Stimulated activated naive CD8-positive, alpha-beta T cell treated with anti-CD3 and anti-CD28 coated beads, Interleukin-15, amount 100 ng/mL, for 72 hours (primary cell): ENCODE measurements at regions not wholly inside any gene's neighbourhood (a gene's known extent, or its start where the extent isn't known, plus 50 kb on each side); places are given as distances from the start of the nearest gene placed in this dataset.
"Not testable (repeated sequence)": the region's sequence is repeated elsewhere in the genome, so short reads cannot be mapped to it uniquely, and the experiment has no call there.

Source experiments
- ATAC-seq: fragments of 150-1000 bp; cut with Tn5 transposase; 2 replicates; pipeline ENCODE4 v1.10.0; 2021; ENCODE audit warnings: mild to moderate bottlenecking, moderate library complexity
- DNase-seq, 2 donors: peaks; one replicate each; pipeline ENCODE4 v3.0.0; 2021 to 2022
- H3K27ac Mint-ChIP-seq, 2 donors: one replicate each; pipeline ENCODE4 v1.8.0; 2022; ENCODE audit warnings: mild to moderate bottlenecking in 2 of 2, mixed read lengths in 2 of 2, moderate library complexity in 2 of 2
- H3K27me3 Mint-ChIP-seq: one replicate; pipeline ENCODE4 v1.8.0; 2022; ENCODE audit warnings: mixed read lengths
- H3K4me1 Mint-ChIP-seq: one replicate; pipeline ENCODE4 v1.8.0; 2022; ENCODE audit warnings: mild to moderate bottlenecking, mixed read lengths
- H3K4me3 Mint-ChIP-seq, 2 donors: one replicate each; pipeline ENCODE4 v1.8.0; 2022; ENCODE audit warnings: mild to moderate bottlenecking in 2 of 2, mixed read lengths in 2 of 2, moderate library complexity in 1 of 2
- H3K9me3 Mint-ChIP-seq, 2 donors: one replicate each; pipeline ENCODE4 v1.8.0; 2022; ENCODE audit warnings: mixed read lengths in 2 of 2

DNA sequence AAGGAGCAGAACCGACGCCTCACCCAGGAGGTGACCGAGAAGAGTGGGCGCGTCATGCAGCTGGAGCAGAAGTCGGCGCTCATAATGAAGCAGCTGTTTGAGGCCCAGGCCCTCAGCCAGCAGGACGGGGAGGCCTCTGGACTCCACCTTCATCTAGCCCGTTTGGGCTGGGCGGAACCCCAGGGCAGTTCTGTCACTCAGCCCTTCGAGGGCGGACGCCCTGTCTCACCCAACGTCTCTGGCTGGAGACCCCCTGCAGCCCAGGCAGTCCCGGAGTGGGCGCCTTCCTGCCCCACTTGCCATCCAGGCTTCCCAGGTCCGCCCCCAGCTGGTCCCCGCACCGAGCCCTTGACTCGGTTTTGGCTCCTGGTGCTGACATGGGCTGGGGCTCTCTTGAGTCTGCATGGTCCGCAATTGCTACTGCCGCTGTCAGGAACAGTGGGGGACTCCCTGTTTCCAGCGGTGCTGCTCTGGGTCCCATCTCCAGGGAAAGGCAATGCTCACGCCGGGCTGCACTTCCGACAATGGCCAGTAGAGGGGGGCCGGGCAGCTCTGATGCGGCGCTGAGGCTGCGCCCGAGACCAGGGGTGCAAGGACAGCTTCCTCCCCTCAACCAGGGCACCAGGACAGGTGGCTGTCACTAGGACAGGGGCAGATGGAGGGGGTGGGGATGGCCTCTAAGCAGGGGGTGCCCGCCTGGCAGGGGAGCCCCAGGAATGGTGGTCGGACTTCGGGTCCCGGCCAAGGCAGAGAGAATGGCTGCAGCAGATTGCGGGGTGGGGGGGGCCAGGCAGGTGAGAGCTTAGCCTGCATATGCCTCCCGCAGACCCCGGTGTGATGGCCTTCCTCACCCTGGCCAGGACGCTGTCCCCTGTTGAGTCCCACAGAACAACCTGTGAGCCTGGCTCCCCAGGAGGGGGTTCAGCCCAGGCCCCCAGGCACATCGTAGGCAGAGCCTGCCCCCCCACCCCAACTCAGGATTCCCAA, 71.2 kb upstream of the KCTD7 start:
- Mint-ChIP-seq H3K9me3 (no peaks in the 10 kb centered on the region), H3K27me3 (no peaks in the 10 kb centered on the region), H3K4me3 (no peak overlapping the region), H3K4me1 (peaks cover 14% of the 10 kb centered on the region), H3K27ac (no peak overlapping the region)
- DNase-seq (peak; percentile 67 to 71), ATAC-seq (peak; percentile 69)

GRCh38 chr7:66558201-66558641, 70.5 kb upstream of the KCTD7 start:
- DNase-seq (no peak), ATAC-seq (peak; percentile 57)
- Mint-ChIP-seq H3K9me3 (no peaks in the 10 kb centered on the region), H3K27me3 (no peaks in the 10 kb centered on the region), H3K4me3 (no peak overlapping the region), H3K27ac (no peak overlapping the region), H3K4me1 (peaks cover 21% of the 10 kb centered on the region)

DNA sequence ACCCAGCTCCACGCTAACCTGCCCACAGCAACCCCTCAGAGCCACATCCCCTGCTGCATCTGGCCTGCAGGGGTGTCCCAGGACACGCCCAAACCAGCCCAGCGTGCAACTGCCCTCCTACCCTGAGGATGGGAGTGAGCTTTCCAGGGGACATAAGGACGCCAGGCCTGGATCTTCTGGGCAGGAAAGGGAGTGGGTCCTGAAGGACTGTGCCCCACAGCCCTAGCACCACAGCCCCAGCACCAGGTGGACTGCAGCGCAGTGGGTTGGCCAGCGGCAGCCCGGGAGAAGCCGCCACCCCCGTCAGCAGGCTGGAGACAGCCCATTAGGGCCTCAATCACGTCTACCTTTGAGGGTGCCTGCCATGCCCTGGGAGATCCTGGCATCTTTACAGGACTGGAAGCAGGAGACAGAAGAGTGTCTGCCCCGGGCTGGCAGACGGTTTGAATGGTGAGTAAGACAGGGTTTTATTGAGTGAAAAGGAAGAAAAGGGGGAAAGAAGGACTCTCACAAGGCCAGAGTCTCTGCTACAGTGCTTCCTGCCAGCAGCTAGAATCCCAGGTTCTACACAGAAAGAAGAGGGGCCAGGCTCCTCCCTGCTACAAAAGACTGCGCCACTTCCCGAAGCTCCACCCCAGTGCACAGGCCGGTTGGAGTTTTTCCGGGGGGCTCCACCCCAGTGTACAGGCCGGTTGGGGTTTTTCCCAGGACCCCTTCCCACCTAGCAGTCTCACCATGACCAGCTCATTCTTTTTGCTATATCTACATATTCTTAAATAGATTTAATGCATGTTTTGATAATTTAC, 69.8 kb upstream of the KCTD7 start:
- ATAC-seq (no peak), DNase-seq (no peak)
- Mint-ChIP-seq H3K9me3 (no peaks in the 10 kb centered on the region), H3K27me3 (no peaks in the 10 kb centered on the region), H3K4me1 (peaks cover 21% of the 10 kb centered on the region), H3K27ac (no peak overlapping the region), H3K4me3 (no peak overlapping the region)

GRCh38 chr7:66564045-66564444, 64.6 kb upstream of the KCTD7 start:
- DNase-seq (no peak), ATAC-seq (no peak)
- H3K27ac Mint-ChIP-seq: no peak overlapping the region
- H3K4me3 Mint-ChIP-seq: no peak overlapping the region
- no peaks in the 10 kb centered on the region for H3K9me3 Mint-ChIP-seq
- no peaks in the 10 kb centered on the region for H3K27me3 Mint-ChIP-seq
- peaks cover 11% of the 10 kb centered on the region for H3K4me1 Mint-ChIP-seq

DNA sequence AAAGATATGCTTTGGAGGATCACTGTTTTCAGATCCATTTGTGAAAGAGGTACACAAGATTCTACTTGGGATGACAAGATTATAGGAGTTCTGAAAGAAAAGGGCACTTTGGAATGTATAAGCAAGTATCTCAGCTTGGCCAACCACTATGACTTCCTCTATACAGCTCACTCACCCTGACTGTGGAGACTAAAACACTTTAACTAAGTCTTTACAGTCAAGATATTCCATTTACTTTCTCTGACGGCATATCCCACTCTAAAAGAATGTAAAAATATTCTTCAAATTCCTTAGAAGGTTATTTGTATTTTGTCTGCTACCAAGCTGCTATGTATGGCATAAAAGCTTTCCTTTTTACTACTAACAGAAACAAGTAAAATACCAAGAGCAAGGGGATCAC, 58.5 kb upstream of the KCTD7 start:
- not testable (repeated sequence) for H3K4me1 Mint-ChIP-seq, ATAC-seq, H3K27ac Mint-ChIP-seq

GRCh38 chr7:66571568-66571967, 57.1 kb upstream of the KCTD7 start:
- DNase-seq: no peak
- Mint-ChIP-seq H3K27me3 (no peaks in the 10 kb centered on the region), H3K27ac (no peak overlapping the region), H3K9me3 (no peaks in the 10 kb centered on the region), H3K4me3 (no peak overlapping the region), H3K4me1 (peaks cover 17% of the 10 kb centered on the region)
- no peak for ATAC-seq

More for the DNA sequence above, 58.5 kb upstream of the KCTD7 start:
- DNase-seq, H3K9me3 Mint-ChIP-seq, H3K4me3 Mint-ChIP-seq, H3K27me3 Mint-ChIP-seq: not testable (repeated sequence)

DNA sequence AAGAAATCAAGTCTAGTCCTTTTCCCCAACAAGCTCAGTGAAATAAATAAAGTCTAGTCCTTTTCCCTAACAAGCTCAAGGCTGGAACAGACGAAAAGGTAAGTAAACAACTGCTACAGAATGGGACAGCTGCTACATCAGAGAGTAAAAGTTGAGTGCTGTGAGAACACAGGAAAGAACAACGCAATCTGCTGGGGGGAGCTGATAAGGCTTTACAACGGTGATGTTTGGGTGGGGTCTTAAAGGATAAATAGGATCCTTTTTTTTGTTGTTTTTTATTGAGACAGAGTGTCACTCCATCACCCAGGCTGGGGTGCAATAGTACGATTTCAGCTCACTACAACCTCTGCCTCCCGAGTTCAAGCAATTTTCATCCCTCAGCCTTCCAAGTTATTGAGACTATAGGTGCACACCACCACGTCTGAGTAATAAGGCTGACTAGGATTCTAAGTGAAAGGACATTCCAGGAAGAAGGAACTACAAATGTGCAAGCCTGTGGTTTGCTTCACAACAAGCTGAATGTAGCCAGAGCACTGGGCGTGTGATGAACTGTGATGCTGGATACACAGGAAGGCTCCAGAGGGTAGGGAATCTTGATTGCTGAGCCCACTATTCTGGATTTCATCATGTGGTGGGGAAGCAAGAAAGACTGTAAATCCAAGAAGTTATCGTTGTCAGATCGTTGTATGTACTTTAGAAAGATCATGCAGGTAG, 54.7 kb upstream of the KCTD7 start:
- H3K9me3 Mint-ChIP-seq, H3K27me3 Mint-ChIP-seq, DNase-seq, ATAC-seq, H3K4me3 Mint-ChIP-seq: not testable (repeated sequence)
- Mint-ChIP-seq H3K27ac (peak overlapping the region in 1 of 2 donors; percentile 45), H3K4me1 (peaks cover 38% of the 10 kb centered on the region)

DNA sequence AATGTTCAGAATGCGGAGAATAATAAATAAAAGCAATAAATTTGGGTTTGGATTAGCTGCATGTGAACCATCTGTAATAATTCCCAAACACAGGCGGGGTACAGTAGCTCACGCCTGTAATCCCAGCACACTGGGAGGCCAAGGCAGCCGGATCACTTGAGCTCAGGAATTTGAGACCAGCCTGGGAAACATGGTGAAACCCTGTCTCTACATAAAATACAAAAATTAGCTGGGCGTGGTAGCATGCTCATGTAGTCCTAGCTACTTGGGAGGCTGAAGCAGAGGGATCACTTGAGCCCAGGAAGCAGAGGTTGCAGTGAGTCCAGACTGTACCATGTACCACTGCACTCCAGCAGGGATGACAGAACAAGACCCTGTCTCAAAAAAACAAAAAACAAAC, 53.9 kb upstream of the KCTD7 start:
- H3K4me1 Mint-ChIP-seq: peaks cover 42% of the 10 kb centered on the region

DNA sequence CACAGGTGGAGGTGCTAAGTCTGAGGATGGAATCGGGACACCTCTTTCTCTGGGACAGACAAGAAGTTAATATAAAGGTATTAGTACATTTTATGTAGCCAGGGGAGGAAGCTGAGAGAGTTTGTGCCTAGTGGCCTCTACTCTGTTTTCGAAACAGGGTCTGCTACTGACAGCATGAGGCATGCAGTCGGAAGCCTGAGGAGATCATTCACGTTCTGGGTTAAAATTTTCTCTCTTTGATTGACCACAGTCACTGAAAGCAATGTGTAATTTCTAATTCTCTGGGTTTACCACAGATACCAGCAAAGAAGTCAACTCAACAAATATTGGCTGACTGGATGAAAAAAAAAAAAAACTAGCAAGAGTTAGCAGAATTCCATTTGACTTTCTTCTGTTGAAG, 53.3 kb upstream of the KCTD7 start:
- Mint-ChIP-seq H3K27ac (no peak overlapping the region), H3K9me3 (no peaks in the 10 kb centered on the region), H3K4me3 (no peak overlapping the region), H3K27me3 (no peaks in the 10 kb centered on the region), H3K4me1 (peaks cover 42% of the 10 kb centered on the region)
- DNase-seq (no peak), ATAC-seq (peak; percentile 91)

More for the DNA sequence above, 53.9 kb upstream of the KCTD7 start:
- DNase-seq, H3K27ac Mint-ChIP-seq, H3K9me3 Mint-ChIP-seq, H3K27me3 Mint-ChIP-seq, ATAC-seq, H3K4me3 Mint-ChIP-seq: not testable (repeated sequence)

- Mint-ChIP-seq H3K9me3 (no peaks in the 10 kb centered on the region), H3K4me3 (no peak overlapping the region), H3K27ac (no peak overlapping the region), H3K4me1 (peaks cover 48% of the 10 kb centered on the region), H3K27me3 (no peaks in the 10 kb centered on the region)
- ATAC-seq: no peak
- no peak for DNase-seq
Observed at GRCh38 chr7:66576646-66577045, 52.0 kb upstream of the KCTD7 start.
